Liver (tissue), 3 donors: ENCODE measurements at regions not wholly inside any gene's neighbourhood (a gene's known extent, or its start where the extent isn't known, plus 50 kb on each side); places are given as distances from the start of the nearest gene placed in this dataset.

ENCODE experiments used
- ATF3 ChIP-seq: IDR thresholded peaks from 2 replicates; pipeline ENCODE4 v1.6.1; 2016; ENCODE audit warnings: antibody characterized with exemption
- FOXA2 ChIP-seq: IDR thresholded peaks from 2 replicates; pipeline ENCODE4 v1.6.1; 2016; ENCODE audit warnings: antibody characterized with exemption
- GABPA ChIP-seq, 2 donors: IDR thresholded peaks in 1 of 2; conservative IDR thresholded peaks in 1 of 2; 2 replicates each; pipeline ENCODE4 v1.6.1; 2016; ENCODE audit warnings: antibody characterized with exemption in 2 of 2, mild to moderate bottlenecking in 1 of 2, moderate library complexity in 1 of 2
- HNF4A ChIP-seq, 2 donors: conservative IDR thresholded peaks; 2 replicates each; pipeline ENCODE4 v1.6.1; 2016; ENCODE audit warnings: antibody characterized with exemption in 2 of 2, mild to moderate bottlenecking in 2 of 2
- RAD21 ChIP-seq, 2 donors: IDR thresholded peaks; 2 replicates each; pipeline ENCODE4 v1.6.1; 2016; ENCODE audit warnings: antibody characterized with exemption in 2 of 2, mild to moderate bottlenecking in 2 of 2
- REST ChIP-seq: IDR thresholded peaks from 2 replicates; pipeline ENCODE4 v1.6.1; 2016; ENCODE audit warnings: antibody characterized with exemption, mild to moderate bottlenecking
- RXRA ChIP-seq, 2 donors: IDR thresholded peaks; 2 replicates each; pipeline ENCODE4 v1.6.1; 2017 to 2018; ENCODE audit warnings: antibody characterized with exemption in 2 of 2, mild to moderate bottlenecking in 1 of 2
- SP1 ChIP-seq: IDR thresholded peaks from 2 replicates; pipeline ENCODE4 v1.6.1; 2018; ENCODE audit warnings: antibody characterized with exemption, mild to moderate bottlenecking
- TAF1 ChIP-seq: conservative IDR thresholded peaks from 2 replicates; pipeline ENCODE4 v1.6.1; 2016; ENCODE audit warnings: antibody characterized with exemption, mild to moderate bottlenecking
- YY1 ChIP-seq: IDR thresholded peaks from 2 replicates; pipeline ENCODE4 v1.6.1; 2016; ENCODE audit warnings: antibody characterized with exemption, mild to moderate bottlenecking
- TF ChIP-seq, protein P1 (sequence below): fragments of 150-350 bp; IDR thresholded peaks from 2 replicates; pipeline ENCODE4 v1.5.1; 2017; ENCODE audit warnings: improper control_type of control experiment, low read depth, low read length; ENCODE audit not compliant: missing input control
- TF ChIP-seq, protein P2 (sequence below): IDR thresholded peaks from 2 replicates; pipeline ENCODE4 v1.6.1; 2016; ENCODE audit warnings: antibody characterized with exemption
- TF ChIP-seq, protein P3 (sequence below): IDR thresholded peaks from 2 replicates; pipeline ENCODE4 v1.6.1; 2016; ENCODE audit warnings: antibody characterized with exemption
- donor health status: healthy.
- donor health status: healthy.

- TF ChIP-seq, protein P1, sequence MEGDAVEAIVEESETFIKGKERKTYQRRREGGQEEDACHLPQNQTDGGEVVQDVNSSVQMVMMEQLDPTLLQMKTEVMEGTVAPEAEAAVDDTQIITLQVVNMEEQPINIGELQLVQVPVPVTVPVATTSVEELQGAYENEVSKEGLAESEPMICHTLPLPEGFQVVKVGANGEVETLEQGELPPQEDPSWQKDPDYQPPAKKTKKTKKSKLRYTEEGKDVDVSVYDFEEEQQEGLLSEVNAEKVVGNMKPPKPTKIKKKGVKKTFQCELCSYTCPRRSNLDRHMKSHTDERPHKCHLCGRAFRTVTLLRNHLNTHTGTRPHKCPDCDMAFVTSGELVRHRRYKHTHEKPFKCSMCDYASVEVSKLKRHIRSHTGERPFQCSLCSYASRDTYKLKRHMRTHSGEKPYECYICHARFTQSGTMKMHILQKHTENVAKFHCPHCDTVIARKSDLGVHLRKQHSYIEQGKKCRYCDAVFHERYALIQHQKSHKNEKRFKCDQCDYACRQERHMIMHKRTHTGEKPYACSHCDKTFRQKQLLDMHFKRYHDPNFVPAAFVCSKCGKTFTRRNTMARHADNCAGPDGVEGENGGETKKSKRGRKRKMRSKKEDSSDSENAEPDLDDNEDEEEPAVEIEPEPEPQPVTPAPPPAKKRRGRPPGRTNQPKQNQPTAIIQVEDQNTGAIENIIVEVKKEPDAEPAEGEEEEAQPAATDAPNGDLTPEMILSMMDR = no peak
- TF ChIP-seq REST = no peak
- TF ChIP-seq TAF1 = no peak
- TF ChIP-seq RXRA (IDR thresholded peaks at IDR 0.05) = no peak
- no peak for TF ChIP-seq RAD21 (IDR thresholded peaks at IDR 0.05)
- no peak for TF ChIP-seq SP1
- no peak for TF ChIP-seq GABPA (IDR thresholded peaks at IDR 0.05 in 1 of 2, conservative IDR thresholded peaks at IDR 0.05 in 1 of 2)
- TF ChIP-seq, protein P2, sequence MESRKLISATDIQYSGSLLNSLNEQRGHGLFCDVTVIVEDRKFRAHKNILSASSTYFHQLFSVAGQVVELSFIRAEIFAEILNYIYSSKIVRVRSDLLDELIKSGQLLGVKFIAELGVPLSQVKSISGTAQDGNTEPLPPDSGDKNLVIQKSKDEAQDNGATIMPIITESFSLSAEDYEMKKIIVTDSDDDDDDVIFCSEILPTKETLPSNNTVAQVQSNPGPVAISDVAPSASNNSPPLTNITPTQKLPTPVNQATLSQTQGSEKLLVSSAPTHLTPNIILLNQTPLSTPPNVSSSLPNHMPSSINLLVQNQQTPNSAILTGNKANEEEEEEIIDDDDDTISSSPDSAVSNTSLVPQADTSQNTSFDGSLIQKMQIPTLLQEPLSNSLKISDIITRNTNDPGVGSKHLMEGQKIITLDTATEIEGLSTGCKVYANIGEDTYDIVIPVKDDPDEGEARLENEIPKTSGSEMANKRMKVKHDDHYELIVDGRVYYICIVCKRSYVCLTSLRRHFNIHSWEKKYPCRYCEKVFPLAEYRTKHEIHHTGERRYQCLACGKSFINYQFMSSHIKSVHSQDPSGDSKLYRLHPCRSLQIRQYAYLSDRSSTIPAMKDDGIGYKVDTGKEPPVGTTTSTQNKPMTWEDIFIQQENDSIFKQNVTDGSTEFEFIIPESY = no peak
- no peak for TF ChIP-seq ATF3
- no peak for TF ChIP-seq FOXA2
- no peak for TF ChIP-seq HNF4A (conservative IDR thresholded peaks at IDR 0.05)
- TF ChIP-seq YY1 = no peak
- TF ChIP-seq, protein P3, sequence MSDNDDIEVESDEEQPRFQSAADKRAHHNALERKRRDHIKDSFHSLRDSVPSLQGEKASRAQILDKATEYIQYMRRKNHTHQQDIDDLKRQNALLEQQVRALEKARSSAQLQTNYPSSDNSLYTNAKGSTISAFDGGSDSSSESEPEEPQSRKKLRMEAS = no peak
Measured at GRCh38 chr18:27674411-27674810, 489.3 kb upstream of the CHST9 start.
